Activated naive CD4-positive, alpha-beta T cell treated with anti-CD3 and anti-CD28 coated beads, Interleukin-2, amount 10 ng/mL, durations not matched to agents 7 days and 5 days (primary cell): ENCODE measurements at regions not wholly inside any gene's neighbourhood (a gene's known extent, or its start where the extent isn't known, plus 50 kb on each side); places are given as distances from the start of the nearest gene placed in this dataset.
"Not testable (repeated sequence)": the region's sequence is repeated elsewhere in the genome, so short reads cannot be mapped to it uniquely, and the experiment has no call there.

Experiments
- CTCF ChIA-PET: fragments of 350-600 bp; sonication (Branson Sonifier 250); formaldehyde crosslinking; loops from one replicate; lab custom pipeline; 2021; ENCODE audit warnings: antibody characterized with exemption; lab: Charles Lee
- DNase-seq: peaks from one replicate; pipeline ENCODE4 v3.0.0-alpha.2; 2020
- H3K27ac Mint-ChIP-seq: one replicate; pipeline ENCODE4 v1.8.0; 2021; ENCODE audit warnings: mild to moderate bottlenecking, moderate library complexity, mixed read lengths
- H3K27me3 Mint-ChIP-seq: one replicate; pipeline ENCODE4 v1.8.0; 2021; ENCODE audit warnings: mild to moderate bottlenecking, mixed read lengths
- H3K36me3 Mint-ChIP-seq: one replicate; pipeline ENCODE4 v1.8.0; 2021; ENCODE audit warnings: mixed read lengths
- H3K4me1 Mint-ChIP-seq: one replicate; pipeline ENCODE4 v1.8.0; 2021; ENCODE audit warnings: mixed read lengths
- H3K4me3 Mint-ChIP-seq: one replicate; pipeline ENCODE4 v1.8.0; 2021; ENCODE audit warnings: mild to moderate bottlenecking, moderate library complexity, mixed read lengths
- H3K9me3 Mint-ChIP-seq: one replicate; pipeline ENCODE4 v1.8.0; 2021; ENCODE audit warnings: mixed read lengths

GRCh38 chr21:28144089-28144488, 848.6 kb downstream of the LTN1 start:
- Mint-ChIP-seq H3K27me3 (no peaks in the 10 kb centered on the region), H3K4me3 (no peak overlapping the region), H3K4me1 (no peaks in the 10 kb centered on the region), H3K36me3 (no peaks in the 10 kb centered on the region), H3K27ac (no peak overlapping the region), H3K9me3 (no peaks in the 10 kb centered on the region)
- CTCF ChIA-PET: interaction anchor here (0.7 kb wide), 1 partner anchor 1361 kb away, joined by 3 read pairs; no protein-coding TSS in a partner anchor
- DNase-seq: no peak

GRCh38 chr21:28142697-28143096, 850.0 kb downstream of the LTN1 start:
- H3K9me3 Mint-ChIP-seq: no peaks in the 10 kb centered on the region
- CTCF ChIA-PET: no interaction called here
- H3K4me3 Mint-ChIP-seq: no peak overlapping the region
- H3K36me3 Mint-ChIP-seq: no peaks in the 10 kb centered on the region
- no peak for DNase-seq
- H3K27me3 Mint-ChIP-seq: no peaks in the 10 kb centered on the region
- no peaks in the 10 kb centered on the region for H3K4me1 Mint-ChIP-seq
- H3K27ac Mint-ChIP-seq: no peak overlapping the region

- CTCF ChIA-PET: no interaction called here
- no peaks in the 10 kb centered on the region for H3K4me1 Mint-ChIP-seq
- no peaks in the 10 kb centered on the region for H3K27me3 Mint-ChIP-seq
- H3K27ac Mint-ChIP-seq: no peak overlapping the region
- peaks cover 2% of the 10 kb centered on the region for H3K9me3 Mint-ChIP-seq
- no peak for DNase-seq
- H3K4me3 Mint-ChIP-seq: no peak overlapping the region
- H3K36me3 Mint-ChIP-seq: no peaks in the 10 kb centered on the region
Measured at GRCh38 chr21:28138272-28138671, 854.4 kb downstream of the LTN1 start.

- no peaks in the 10 kb centered on the region for H3K4me1 Mint-ChIP-seq
- H3K27me3 Mint-ChIP-seq: no peaks in the 10 kb centered on the region
- no peaks in the 10 kb centered on the region for H3K36me3 Mint-ChIP-seq
- H3K27ac Mint-ChIP-seq: no peak overlapping the region
- CTCF ChIA-PET: no interaction called here
- H3K9me3 Mint-ChIP-seq: peaks cover 6% of the 10 kb centered on the region
- DNase-seq: no peak
- no peak overlapping the region for H3K4me3 Mint-ChIP-seq
Measured at GRCh38 chr21:28136656-28137255, 855.9 kb downstream of the LTN1 start.

- DNase-seq: no peak
- Mint-ChIP-seq H3K27ac (no peak overlapping the region), H3K9me3 (peaks cover 6% of the 10 kb centered on the region), H3K36me3 (no peaks in the 10 kb centered on the region), H3K27me3 (no peaks in the 10 kb centered on the region), H3K4me1 (no peaks in the 10 kb centered on the region), H3K4me3 (no peak overlapping the region)
- CTCF ChIA-PET: no interaction called here
Measured at GRCh38 chr21:28135646-28136045, 857.0 kb downstream of the LTN1 start.

GRCh38 chr21:28133116-28133515, 859.6 kb downstream of the LTN1 start:
- Mint-ChIP-seq H3K27me3 (no peaks in the 10 kb centered on the region), H3K36me3 (no peaks in the 10 kb centered on the region), H3K4me1 (no peaks in the 10 kb centered on the region), H3K27ac (no peak overlapping the region), H3K9me3 (peaks cover 8% of the 10 kb centered on the region), H3K4me3 (no peak overlapping the region)
- CTCF ChIA-PET: no interaction called here
- DNase-seq: no peak

GRCh38 chr21:28132713-28133112, 860.0 kb downstream of the LTN1 start:
- CTCF ChIA-PET: no interaction called here
- no peak overlapping the region for H3K27ac Mint-ChIP-seq
- no peak for DNase-seq
- H3K4me3 Mint-ChIP-seq: no peak overlapping the region
- peaks cover 8% of the 10 kb centered on the region for H3K9me3 Mint-ChIP-seq
- H3K4me1 Mint-ChIP-seq: no peaks in the 10 kb centered on the region
- no peaks in the 10 kb centered on the region for H3K36me3 Mint-ChIP-seq
- no peaks in the 10 kb centered on the region for H3K27me3 Mint-ChIP-seq

GRCh38 chr21:28127175-28127785, 865.4 kb downstream of the LTN1 start:
- CTCF ChIA-PET: no interaction called here
- peaks cover 4% of the 10 kb centered on the region for H3K9me3 Mint-ChIP-seq
- no peak overlapping the region for H3K4me3 Mint-ChIP-seq
- DNase-seq: no peak
- no peaks in the 10 kb centered on the region for H3K27me3 Mint-ChIP-seq
- no peaks in the 10 kb centered on the region for H3K4me1 Mint-ChIP-seq
- no peak overlapping the region for H3K27ac Mint-ChIP-seq
- no peaks in the 10 kb centered on the region for H3K36me3 Mint-ChIP-seq

GRCh38 chr21:28126521-28127174, 866.0 kb downstream of the LTN1 start:
- Mint-ChIP-seq H3K4me1 (no peaks in the 10 kb centered on the region), H3K27ac (no peak overlapping the region), H3K36me3 (no peaks in the 10 kb centered on the region), H3K9me3 (peaks cover 2% of the 10 kb centered on the region), H3K4me3 (no peak overlapping the region), H3K27me3 (no peaks in the 10 kb centered on the region)
- CTCF ChIA-PET: no interaction called here
- no peak for DNase-seq

GRCh38 chr21:28124541-28124940, 868.1 kb downstream of the LTN1 start:
- Mint-ChIP-seq H3K36me3 (no peaks in the 10 kb centered on the region), H3K27ac (no peak overlapping the region), H3K4me1 (no peaks in the 10 kb centered on the region), H3K27me3 (no peaks in the 10 kb centered on the region), H3K9me3 (no peaks in the 10 kb centered on the region), H3K4me3 (no peak overlapping the region)
- CTCF ChIA-PET: no interaction called here
- DNase-seq: no peak

GRCh38 chr21:28118570-28118969, 874.1 kb downstream of the LTN1 start:
- H3K4me3 Mint-ChIP-seq: no peak overlapping the region

GRCh38 chr21:28114986-28115385, 877.7 kb downstream of the LTN1 start:
- H3K4me3 Mint-ChIP-seq, DNase-seq, CTCF ChIA-PET, H3K27me3 Mint-ChIP-seq, H3K27ac Mint-ChIP-seq, H3K9me3 Mint-ChIP-seq, H3K4me1 Mint-ChIP-seq, H3K36me3 Mint-ChIP-seq: not testable (repeated sequence)

More at GRCh38 chr21:28118570-28118969, 874.1 kb downstream of the LTN1 start:
- no peaks in the 10 kb centered on the region for H3K36me3 Mint-ChIP-seq
- no peak for DNase-seq
- CTCF ChIA-PET: no interaction called here
- no peak overlapping the region for H3K27ac Mint-ChIP-seq
- no peaks in the 10 kb centered on the region for H3K4me1 Mint-ChIP-seq
- no peaks in the 10 kb centered on the region for H3K27me3 Mint-ChIP-seq
- H3K9me3 Mint-ChIP-seq: peaks cover 2% of the 10 kb centered on the region

GRCh38 chr21:28113718-28114117, 879.0 kb downstream of the LTN1 start:
- Mint-ChIP-seq H3K9me3 (peaks cover 2% of the 10 kb centered on the region), H3K27me3 (no peaks in the 10 kb centered on the region), H3K4me1 (no peaks in the 10 kb centered on the region), H3K36me3 (no peaks in the 10 kb centered on the region), H3K4me3 (no peak overlapping the region), H3K27ac (no peak overlapping the region)
- no peak for DNase-seq
- CTCF ChIA-PET: no interaction called here

- Mint-ChIP-seq H3K4me3 (no peak overlapping the region), H3K27me3 (no peaks in the 10 kb centered on the region), H3K9me3 (no peaks in the 10 kb centered on the region), H3K27ac (no peak overlapping the region), H3K4me1 (no peaks in the 10 kb centered on the region), H3K36me3 (no peaks in the 10 kb centered on the region)
- no peak for DNase-seq
- CTCF ChIA-PET: no interaction called here
Measured at GRCh38 chr21:28112511-28112910, 880.2 kb downstream of the LTN1 start.

GRCh38 chr21:28111151-28111619, 881.5 kb downstream of the LTN1 start:
- no peaks in the 10 kb centered on the region for H3K36me3 Mint-ChIP-seq
- CTCF ChIA-PET: no interaction called here
- no peak for DNase-seq
- no peaks in the 10 kb centered on the region for H3K9me3 Mint-ChIP-seq
- H3K4me1 Mint-ChIP-seq: no peaks in the 10 kb centered on the region
- H3K4me3 Mint-ChIP-seq: no peak overlapping the region
- H3K27me3 Mint-ChIP-seq: no peaks in the 10 kb centered on the region
- no peak overlapping the region for H3K27ac Mint-ChIP-seq
